Panc1 (cell line): ENCODE measurements at regions not wholly inside any gene's neighbourhood (a gene's known extent, or its start where the extent isn't known, plus 50 kb on each side); places are given as distances from the start of the nearest gene placed in this dataset.

ENCODE experiments used
- POLR2AphosphoS5 ChIP-seq: IDR thresholded peaks from 2 replicates; pipeline ENCODE4 v1.6.1; 2012; ENCODE audit warnings: mild to moderate bottlenecking, low read depth, low read length, moderate library complexity
- SIN3A ChIP-seq: IDR thresholded peaks from 2 replicates; pipeline ENCODE4 v1.6.1; 2012; ENCODE audit warnings: low read depth, mild to moderate bottlenecking, low read length, moderate library complexity, borderline replicate concordance; ENCODE audit not compliant: insufficient read depth
- TCF7L2 ChIP-seq: IDR thresholded peaks from 2 replicates; pipeline ENCODE4 v1.6.1; 2011; ENCODE audit warnings: mild to moderate bottlenecking, low read depth, low read length, inconsistent platforms
- TF ChIP-seq, protein P1 (sequence below): fragments of 450-650 bp; IDR thresholded peaks from 2 replicates; pipeline ENCODE4 v1.5.1; 2017; ENCODE audit warnings: mild to moderate bottlenecking
- TF ChIP-seq, protein P2 (sequence below), 2 experiments: IDR thresholded peaks; 2 replicates each; pipeline ENCODE4 v1.6.1; 2011 to 2012; ENCODE audit warnings: low read depth in 2 of 2, control low read depth in 1 of 2, low read length in 1 of 2, mild to moderate bottlenecking in 1 of 2, moderate library complexity in 1 of 2; ENCODE audit not compliant: insufficient read depth in 1 of 2

- TF ChIP-seq, protein P1, sequence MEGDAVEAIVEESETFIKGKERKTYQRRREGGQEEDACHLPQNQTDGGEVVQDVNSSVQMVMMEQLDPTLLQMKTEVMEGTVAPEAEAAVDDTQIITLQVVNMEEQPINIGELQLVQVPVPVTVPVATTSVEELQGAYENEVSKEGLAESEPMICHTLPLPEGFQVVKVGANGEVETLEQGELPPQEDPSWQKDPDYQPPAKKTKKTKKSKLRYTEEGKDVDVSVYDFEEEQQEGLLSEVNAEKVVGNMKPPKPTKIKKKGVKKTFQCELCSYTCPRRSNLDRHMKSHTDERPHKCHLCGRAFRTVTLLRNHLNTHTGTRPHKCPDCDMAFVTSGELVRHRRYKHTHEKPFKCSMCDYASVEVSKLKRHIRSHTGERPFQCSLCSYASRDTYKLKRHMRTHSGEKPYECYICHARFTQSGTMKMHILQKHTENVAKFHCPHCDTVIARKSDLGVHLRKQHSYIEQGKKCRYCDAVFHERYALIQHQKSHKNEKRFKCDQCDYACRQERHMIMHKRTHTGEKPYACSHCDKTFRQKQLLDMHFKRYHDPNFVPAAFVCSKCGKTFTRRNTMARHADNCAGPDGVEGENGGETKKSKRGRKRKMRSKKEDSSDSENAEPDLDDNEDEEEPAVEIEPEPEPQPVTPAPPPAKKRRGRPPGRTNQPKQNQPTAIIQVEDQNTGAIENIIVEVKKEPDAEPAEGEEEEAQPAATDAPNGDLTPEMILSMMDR: no peak
- TF ChIP-seq POLR2AphosphoS5 (no peak), SIN3A (no peak), TCF7L2 (0 out of 2 replicates have a peak, but pooled peaks have one; percentile 31)
- TF ChIP-seq, protein P2, sequence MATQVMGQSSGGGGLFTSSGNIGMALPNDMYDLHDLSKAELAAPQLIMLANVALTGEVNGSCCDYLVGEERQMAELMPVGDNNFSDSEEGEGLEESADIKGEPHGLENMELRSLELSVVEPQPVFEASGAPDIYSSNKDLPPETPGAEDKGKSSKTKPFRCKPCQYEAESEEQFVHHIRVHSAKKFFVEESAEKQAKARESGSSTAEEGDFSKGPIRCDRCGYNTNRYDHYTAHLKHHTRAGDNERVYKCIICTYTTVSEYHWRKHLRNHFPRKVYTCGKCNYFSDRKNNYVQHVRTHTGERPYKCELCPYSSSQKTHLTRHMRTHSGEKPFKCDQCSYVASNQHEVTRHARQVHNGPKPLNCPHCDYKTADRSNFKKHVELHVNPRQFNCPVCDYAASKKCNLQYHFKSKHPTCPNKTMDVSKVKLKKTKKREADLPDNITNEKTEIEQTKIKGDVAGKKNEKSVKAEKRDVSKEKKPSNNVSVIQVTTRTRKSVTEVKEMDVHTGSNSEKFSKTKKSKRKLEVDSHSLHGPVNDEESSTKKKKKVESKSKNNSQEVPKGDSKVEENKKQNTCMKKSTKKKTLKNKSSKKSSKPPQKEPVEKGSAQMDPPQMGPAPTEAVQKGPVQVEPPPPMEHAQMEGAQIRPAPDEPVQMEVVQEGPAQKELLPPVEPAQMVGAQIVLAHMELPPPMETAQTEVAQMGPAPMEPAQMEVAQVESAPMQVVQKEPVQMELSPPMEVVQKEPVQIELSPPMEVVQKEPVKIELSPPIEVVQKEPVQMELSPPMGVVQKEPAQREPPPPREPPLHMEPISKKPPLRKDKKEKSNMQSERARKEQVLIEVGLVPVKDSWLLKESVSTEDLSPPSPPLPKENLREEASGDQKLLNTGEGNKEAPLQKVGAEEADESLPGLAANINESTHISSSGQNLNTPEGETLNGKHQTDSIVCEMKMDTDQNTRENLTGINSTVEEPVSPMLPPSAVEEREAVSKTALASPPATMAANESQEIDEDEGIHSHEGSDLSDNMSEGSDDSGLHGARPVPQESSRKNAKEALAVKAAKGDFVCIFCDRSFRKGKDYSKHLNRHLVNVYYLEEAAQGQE (IDR thresholded peaks at IDR 0.05; ENCODE audit: insufficient read depth in 1 of 2, low read depth in 2 of 2, low read length in 1 of 2): no peak
Observed at GRCh38 chr10:60578217-60578616, 188.5 kb upstream of the ANK3 start.
